ENCODE measurements at regions not wholly inside any gene's neighbourhood (a gene's known extent, or its start where the extent isn't known, plus 50 kb on each side); places are given as distances from the start of the nearest gene placed in this dataset.

DNA sequence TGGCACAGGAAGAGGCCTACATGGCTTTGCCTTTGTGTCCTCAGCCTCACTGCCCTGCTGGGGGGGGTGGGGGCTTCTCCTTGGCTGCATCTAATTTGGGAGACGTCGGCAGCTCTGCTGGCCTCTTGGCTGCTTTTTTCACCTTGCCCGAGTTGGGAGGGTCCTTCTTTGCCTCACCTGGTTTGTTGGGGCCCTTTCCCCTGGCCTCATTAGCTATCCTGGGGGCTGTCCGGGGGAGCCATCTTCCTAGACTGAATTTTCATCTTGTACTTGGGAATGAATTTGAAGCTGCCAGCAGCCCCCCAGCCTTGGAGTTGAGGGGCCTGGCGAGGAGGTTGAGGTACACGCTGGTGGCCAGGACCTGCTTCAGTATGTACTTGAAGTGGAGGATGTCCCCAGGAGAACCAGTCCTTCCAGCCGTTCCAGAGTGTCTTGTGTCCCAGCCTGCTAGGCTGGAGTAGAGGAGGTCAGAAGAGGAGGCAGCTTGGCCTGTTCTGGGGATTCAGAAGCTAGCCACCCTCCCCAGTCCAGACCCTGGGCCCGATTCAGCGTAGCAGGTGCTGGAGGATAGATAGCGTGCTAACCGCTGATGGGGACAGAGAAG is 70.7 kb upstream of the VASH1 start:
- TF ChIP-seq, protein P1, sequence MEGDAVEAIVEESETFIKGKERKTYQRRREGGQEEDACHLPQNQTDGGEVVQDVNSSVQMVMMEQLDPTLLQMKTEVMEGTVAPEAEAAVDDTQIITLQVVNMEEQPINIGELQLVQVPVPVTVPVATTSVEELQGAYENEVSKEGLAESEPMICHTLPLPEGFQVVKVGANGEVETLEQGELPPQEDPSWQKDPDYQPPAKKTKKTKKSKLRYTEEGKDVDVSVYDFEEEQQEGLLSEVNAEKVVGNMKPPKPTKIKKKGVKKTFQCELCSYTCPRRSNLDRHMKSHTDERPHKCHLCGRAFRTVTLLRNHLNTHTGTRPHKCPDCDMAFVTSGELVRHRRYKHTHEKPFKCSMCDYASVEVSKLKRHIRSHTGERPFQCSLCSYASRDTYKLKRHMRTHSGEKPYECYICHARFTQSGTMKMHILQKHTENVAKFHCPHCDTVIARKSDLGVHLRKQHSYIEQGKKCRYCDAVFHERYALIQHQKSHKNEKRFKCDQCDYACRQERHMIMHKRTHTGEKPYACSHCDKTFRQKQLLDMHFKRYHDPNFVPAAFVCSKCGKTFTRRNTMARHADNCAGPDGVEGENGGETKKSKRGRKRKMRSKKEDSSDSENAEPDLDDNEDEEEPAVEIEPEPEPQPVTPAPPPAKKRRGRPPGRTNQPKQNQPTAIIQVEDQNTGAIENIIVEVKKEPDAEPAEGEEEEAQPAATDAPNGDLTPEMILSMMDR (IDR thresholded peaks at IDR 0.05; ENCODE audit: control extremely low read depth, extremely low read depth, low read depth, missing control alignments) = no peak
- no peak for DNase-seq (ENCODE audit: extremely low spot score)
- POLR2A ChIA-PET = no interaction called here
- CTCF ChIA-PET = interaction anchor here (0.9 kb wide), 1 partner anchor 9 kb away, joined by 3 read pairs; no protein-coding TSS in a partner anchor

- TF ChIP-seq, protein P1 (IDR thresholded peaks at IDR 0.05; ENCODE audit: control extremely low read depth, extremely low read depth, low read depth, missing control alignments) = no peak
- POLR2A ChIA-PET = no interaction called here
- CTCF ChIA-PET = interaction anchor here (1.7 kb wide), 1 partner anchor 16 kb away, joined by 11 read pairs; no protein-coding TSS in a partner anchor
- no peak for DNase-seq (ENCODE audit: extremely low spot score)
Observed at GRCh38 chr14:76694106-76694505, 67.2 kb upstream of the VASH1 start.

- CTCF ChIA-PET = interaction anchor here (0.9 to 1.2 kb wide), 2 partner anchors 13 to 22 kb away, joined by 3 read pairs; no protein-coding TSS in a partner anchor
- DNase-seq (ENCODE audit: extremely low spot score) = no peak
- POLR2A ChIA-PET = no interaction called here
- TF ChIP-seq, protein P1 (IDR thresholded peaks at IDR 0.05; ENCODE audit: control extremely low read depth, extremely low read depth, low read depth, missing control alignments) = no peak
Observed at GRCh38 chr14:76695263-76695920, 65.9 kb upstream of the VASH1 start.

- POLR2A ChIA-PET = no interaction called here
- TF ChIP-seq, protein P1 (IDR thresholded peaks at IDR 0.05; ENCODE audit: control extremely low read depth, extremely low read depth, low read depth, missing control alignments) = no peak
- DNase-seq (ENCODE audit: extremely low spot score) = no peak
Observed at GRCh38 chr14:76696361-76696760, 64.9 kb upstream of the VASH1 start.

GRCh38 chr14:76696791-76697190 is 64.5 kb upstream of the VASH1 start:
- TF ChIP-seq, protein P1 (IDR thresholded peaks at IDR 0.05; ENCODE audit: control extremely low read depth, extremely low read depth, low read depth, missing control alignments) = no peak

More at GRCh38 chr14:76696361-76696760, 64.9 kb upstream of the VASH1 start:
- CTCF ChIA-PET = interaction anchor here (0.9 to 2.0 kb wide), 5 partner anchors 14 to 49 kb away, joined by 3 to 26 read pairs (median 3); no protein-coding TSS in a partner anchor

GRCh38 chr14:76697246-76697905 is 63.9 kb upstream of the VASH1 start:
- ChIA-PET POLR2A (no interaction called here), CTCF (interaction anchor here (0.8 to 2.0 kb wide), 4 partner anchors 9 to 50 kb away, joined by 3 to 26 read pairs (median 4); no protein-coding TSS in a partner anchor)
- TF ChIP-seq, protein P1 (IDR thresholded peaks at IDR 0.05; ENCODE audit: control extremely low read depth, extremely low read depth, low read depth, missing control alignments) = no peak
- no peak for DNase-seq (ENCODE audit: extremely low spot score)

More at GRCh38 chr14:76696791-76697190, 64.5 kb upstream of the VASH1 start:
- ChIA-PET POLR2A (no interaction called here), CTCF (interaction anchor here (0.8 to 2.0 kb wide), 5 partner anchors 10 to 49 kb away, joined by 3 to 26 read pairs (median 3); no protein-coding TSS in a partner anchor)
- DNase-seq (ENCODE audit: extremely low spot score) = no peak
